Activated CD4-positive, alpha-beta T cell treated with anti-CD3 and anti-CD28 coated beads, Interleukin-2, amount 10 ng/mL, durations not matched to agents 7 days and 5 days (primary cell): ENCODE measurements at regions not wholly inside any gene's neighbourhood (a gene's known extent, or its start where the extent isn't known, plus 50 kb on each side); places are given as distances from the start of the nearest gene placed in this dataset.

Source experiments
- CTCF ChIA-PET: fragments of 350-600 bp; sonication (Branson Sonifier 250); formaldehyde crosslinking; loops from one replicate; lab custom pipeline; 2021; ENCODE audit warnings: antibody characterized with exemption; lab: Charles Lee
- POLR2A ChIA-PET: fragments of 350-600 bp; sonication (Branson Sonifier 250); formaldehyde crosslinking; loops from one replicate; lab custom pipeline; 2021; ENCODE audit warnings: antibody characterized with exemption; lab: Charles Lee
- DNase-seq: peaks from one replicate; pipeline ENCODE4 v3.0.0-alpha.2; 2020
- H3K27ac Mint-ChIP-seq: one replicate; pipeline ENCODE4 v1.8.0; 2021; ENCODE audit warnings: mild to moderate bottlenecking, moderate library complexity, mixed read lengths
- H3K27me3 Mint-ChIP-seq: one replicate; pipeline ENCODE4 v1.8.0; 2021; ENCODE audit warnings: mixed read lengths
- H3K36me3 Mint-ChIP-seq: one replicate; pipeline ENCODE4 v1.8.0; 2021; ENCODE audit warnings: low read depth, mixed read lengths
- H3K4me1 Mint-ChIP-seq: one replicate; pipeline ENCODE4 v1.8.0; 2021; ENCODE audit warnings: mixed read lengths
- H3K4me3 Mint-ChIP-seq: one replicate; pipeline ENCODE4 v1.8.0; 2021; ENCODE audit warnings: mild to moderate bottlenecking, moderate library complexity, mixed read lengths
- H3K9me3 Mint-ChIP-seq: one replicate; pipeline ENCODE4 v1.8.0; 2021; ENCODE audit warnings: mixed read lengths

- DNase-seq, result no peak
- ChIA-PET CTCF (interaction anchor here (1.7 kb wide), 1 partner anchor 15 kb away, joined by 3 read pairs; no protein-coding TSS in a partner anchor), POLR2A (no interaction called here)
- Mint-ChIP-seq H3K9me3 (no peaks in the 10 kb centered on the region), H3K36me3 (no peaks in the 10 kb centered on the region), H3K4me3 (no peak overlapping the region), H3K27me3 (peaks cover 6% of the 10 kb centered on the region), H3K4me1 (peaks cover 7% of the 10 kb centered on the region), H3K27ac (no peak overlapping the region)
Measured at GRCh38 chr6:12653486-12653885, 63.1 kb upstream of the PHACTR1 start.

- peaks cover 6% of the 10 kb centered on the region for H3K27me3 Mint-ChIP-seq
- H3K4me3 Mint-ChIP-seq, result no peak overlapping the region
- H3K27ac Mint-ChIP-seq, result no peak overlapping the region
- H3K4me1 Mint-ChIP-seq, result peaks cover 7% of the 10 kb centered on the region
- CTCF ChIA-PET, result interaction anchor here (1.7 kb wide), 1 partner anchor 16 kb away, joined by 3 read pairs; no protein-coding TSS in a partner anchor
- DNase-seq, result no peak
- POLR2A ChIA-PET, result no interaction called here
- no peaks in the 10 kb centered on the region for H3K36me3 Mint-ChIP-seq
- H3K9me3 Mint-ChIP-seq, result no peaks in the 10 kb centered on the region
Measured at GRCh38 chr6:12654107-12654506, 62.5 kb upstream of the PHACTR1 start.

- Mint-ChIP-seq H3K4me3 (no peak overlapping the region), H3K27ac (no peak overlapping the region), H3K4me1 (peaks cover 7% of the 10 kb centered on the region), H3K27me3 (peaks cover 4% of the 10 kb centered on the region), H3K36me3 (no peaks in the 10 kb centered on the region), H3K9me3 (no peaks in the 10 kb centered on the region)
- ChIA-PET CTCF (no interaction called here), POLR2A (no interaction called here)
- no peak for DNase-seq
Measured at GRCh38 chr6:12654514-12654913, 62.1 kb upstream of the PHACTR1 start.

GRCh38 chr6:12656906-12657305, 59.7 kb upstream of the PHACTR1 start:
- Mint-ChIP-seq H3K4me3 (no peak overlapping the region), H3K9me3 (no peaks in the 10 kb centered on the region), H3K36me3 (no peaks in the 10 kb centered on the region), H3K4me1 (peaks cover 7% of the 10 kb centered on the region), H3K27me3 (peaks cover 1% of the 10 kb centered on the region), H3K27ac (no peak overlapping the region)
- DNase-seq, result no peak
- POLR2A ChIA-PET, result no interaction called here
- CTCF ChIA-PET, result no interaction called here

GRCh38 chr6:12657884-12658283, 58.7 kb upstream of the PHACTR1 start:
- DNase-seq, result no peak
- Mint-ChIP-seq H3K4me3 (no peak overlapping the region), H3K4me1 (peaks cover 7% of the 10 kb centered on the region), H3K27ac (no peak overlapping the region), H3K27me3 (peaks cover 1% of the 10 kb centered on the region), H3K9me3 (no peaks in the 10 kb centered on the region), H3K36me3 (no peaks in the 10 kb centered on the region)
- CTCF ChIA-PET, result no interaction called here
- POLR2A ChIA-PET, result no interaction called here

GRCh38 chr6:12661432-12662089, 55.0 kb upstream of the PHACTR1 start:
- Mint-ChIP-seq H3K9me3 (no peaks in the 10 kb centered on the region), H3K27me3 (no peaks in the 10 kb centered on the region), H3K4me1 (no peaks in the 10 kb centered on the region), H3K4me3 (no peak overlapping the region), H3K36me3 (no peaks in the 10 kb centered on the region), H3K27ac (no peak overlapping the region)
- no peak for DNase-seq
- POLR2A ChIA-PET, result no interaction called here
- CTCF ChIA-PET, result no interaction called here
